Breast epithelium (tissue), 4 donors: ENCODE measurements at regions not wholly inside any gene's neighbourhood (a gene's known extent, or its start where the extent isn't known, plus 50 kb on each side); places are given as distances from the start of the nearest gene placed in this dataset.

Experiments used
- DNase-seq, 2 donors: peaks; one replicate each; pipeline ENCODE4 v3.0.0-alpha.2; 2019; ENCODE audit warnings: low spot score in 2 of 2
- H3K27ac ChIP-seq, 2 donors: fragments of 200-600 bp; sonication (generic) in 1 of 2; one replicate each; pipeline ENCODE4 v1.5.1; 2016 to 2019; ENCODE audit warnings: mild to moderate bottlenecking in 1 of 2
- H3K27me3 ChIP-seq, 2 donors: fragments of 200-600 bp; sonication (generic) in 1 of 2; one replicate each; pipeline versions ENCODE4 v1.5.1 to v1.6.0; 2017 to 2019; ENCODE audit warnings: control low read depth in 1 of 2, mild to moderate bottlenecking in 1 of 2
- H3K36me3 ChIP-seq: fragments of 200-600 bp; one replicate; pipeline ENCODE4 v1.5.1; 2019
- H3K4me1 ChIP-seq, 2 donors: fragments of 200-600 bp; sonication (generic); one replicate each; pipeline ENCODE4 v1.5.1; 2016 to 2019; ENCODE audit warnings: control low read depth in 1 of 2
- H3K4me3 ChIP-seq, 3 donors: fragments of 200-600 bp; sonication (generic); 1 replicate in 2 of 3; 2 replicates in 1 of 3; pipeline ENCODE4 v1.5.1; 2016 to 2019; ENCODE audit warnings: mild to moderate bottlenecking in 3 of 3, moderate library complexity in 2 of 3
- H3K9me3 ChIP-seq, 2 donors: fragments of 200-600 bp; sonication (generic) in 1 of 2; one replicate each; pipeline ENCODE4 v1.5.1; 2016 to 2019; ENCODE audit warnings: control low read depth in 1 of 2
- POLR2A ChIP-seq: fragments of 450-650 bp; IDR thresholded peaks from one replicate; pipeline ENCODE4 v1.6.1; 2016; ENCODE audit warnings: antibody characterized with exemption, mild to moderate bottlenecking, moderate library complexity
- POLR2AphosphoS5 ChIP-seq, 3 donors: sonication (generic); formaldehyde crosslinking; IDR thresholded peaks; one replicate each; pipeline ENCODE4 v1.6.1; 2017; ENCODE audit warnings: antibody characterized with exemption in 3 of 3
- intact Hi-C: fragments of 100-400 bp; cut with DNase I; formaldehyde crosslinking; loops from one replicate; pipeline ENCODE4 v1.15.1; 2023; ENCODE audit warnings: low total_unique reads
- TF ChIP-seq, protein P1 (sequence below), 3 donors: fragments of 450-650 bp; IDR thresholded peaks; one replicate each; pipeline ENCODE4 v1.5.1; 2016 to 2017; ENCODE audit warnings: antibody characterized with exemption in 3 of 3, mild to moderate bottlenecking in 3 of 3, moderate library complexity in 3 of 3

DNA sequence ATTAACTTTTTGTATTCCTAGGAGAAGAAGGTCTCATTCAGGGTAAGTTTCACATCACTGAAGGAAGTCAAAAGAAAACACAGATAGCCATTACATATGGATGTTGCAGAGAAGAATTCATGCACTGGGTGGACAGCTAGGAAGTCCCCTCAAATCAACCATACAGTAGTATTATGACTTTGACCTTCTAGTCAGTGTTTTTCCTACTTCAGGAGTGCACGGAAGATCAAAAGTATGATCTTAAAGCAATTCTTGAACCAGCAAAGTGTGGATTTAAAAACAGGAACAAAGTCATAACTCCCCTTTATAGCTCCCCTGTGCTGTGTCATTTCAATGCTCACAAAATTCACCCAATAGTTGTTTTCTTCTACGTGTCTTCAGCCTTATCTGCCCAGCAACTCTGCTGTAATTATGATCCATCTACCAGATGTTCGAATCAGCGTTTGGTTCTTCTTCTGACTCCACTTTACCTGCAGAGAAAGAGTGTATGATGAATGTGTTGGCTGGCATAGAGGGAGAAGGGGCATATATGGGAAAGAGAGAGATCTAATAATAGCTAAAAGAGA, 118.1 kb upstream of the MEIS2 start:
- H3K27ac ChIP-seq, result no peak overlapping the region

GRCh38 chr15:37219211-37219701, 118.9 kb upstream of the MEIS2 start:
- DNase-seq, result no peak
- TF ChIP-seq POLR2A, result no peak
- TF ChIP-seq, protein P1, sequence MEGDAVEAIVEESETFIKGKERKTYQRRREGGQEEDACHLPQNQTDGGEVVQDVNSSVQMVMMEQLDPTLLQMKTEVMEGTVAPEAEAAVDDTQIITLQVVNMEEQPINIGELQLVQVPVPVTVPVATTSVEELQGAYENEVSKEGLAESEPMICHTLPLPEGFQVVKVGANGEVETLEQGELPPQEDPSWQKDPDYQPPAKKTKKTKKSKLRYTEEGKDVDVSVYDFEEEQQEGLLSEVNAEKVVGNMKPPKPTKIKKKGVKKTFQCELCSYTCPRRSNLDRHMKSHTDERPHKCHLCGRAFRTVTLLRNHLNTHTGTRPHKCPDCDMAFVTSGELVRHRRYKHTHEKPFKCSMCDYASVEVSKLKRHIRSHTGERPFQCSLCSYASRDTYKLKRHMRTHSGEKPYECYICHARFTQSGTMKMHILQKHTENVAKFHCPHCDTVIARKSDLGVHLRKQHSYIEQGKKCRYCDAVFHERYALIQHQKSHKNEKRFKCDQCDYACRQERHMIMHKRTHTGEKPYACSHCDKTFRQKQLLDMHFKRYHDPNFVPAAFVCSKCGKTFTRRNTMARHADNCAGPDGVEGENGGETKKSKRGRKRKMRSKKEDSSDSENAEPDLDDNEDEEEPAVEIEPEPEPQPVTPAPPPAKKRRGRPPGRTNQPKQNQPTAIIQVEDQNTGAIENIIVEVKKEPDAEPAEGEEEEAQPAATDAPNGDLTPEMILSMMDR (IDR thresholded peaks at IDR 0.05), result peak in 1 of 3 donors; percentile 18
- Histone ChIP-seq H3K4me1 (no peaks in the 10 kb centered on the region), H3K4me3 (no peak overlapping the region), H3K9me3 (peaks cover 0 to 7% of the 10 kb centered on the region in 2 donors), H3K27ac (no peak overlapping the region), H3K27me3 (no peaks in the 10 kb centered on the region), H3K36me3 (no peaks in the 10 kb centered on the region)
- intact Hi-C loops, result no loop called here

More for the DNA sequence above, 118.1 kb upstream of the MEIS2 start:
- intact Hi-C loops, result no loop called here
- no peak overlapping the region for H3K4me3 ChIP-seq
- peaks cover 0 to 7% of the 10 kb centered on the region in 2 donors for H3K9me3 ChIP-seq
- no peaks in the 10 kb centered on the region for H3K36me3 ChIP-seq
- no peak for TF ChIP-seq POLR2A
- TF ChIP-seq POLR2AphosphoS5 (IDR thresholded peaks at IDR 0.05), result no peak
- TF ChIP-seq, protein P1 (IDR thresholded peaks at IDR 0.05), result no peak
- no peaks in the 10 kb centered on the region for H3K4me1 ChIP-seq
- DNase-seq, result no peak
- no peaks in the 10 kb centered on the region for H3K27me3 ChIP-seq

GRCh38 chr15:37220949-37221670, 120.8 kb upstream of the MEIS2 start:
- intact Hi-C loops, result no loop called here
- TF ChIP-seq POLR2A, result no peak
- TF ChIP-seq, protein P1 (IDR thresholded peaks at IDR 0.05), result no peak
- no peak for TF ChIP-seq POLR2AphosphoS5 (IDR thresholded peaks at IDR 0.05)
- Histone ChIP-seq H3K27ac (no peak overlapping the region), H3K36me3 (no peaks in the 10 kb centered on the region), H3K4me3 (no peak overlapping the region), H3K9me3 (no peaks in the 10 kb centered on the region), H3K27me3 (no peaks in the 10 kb centered on the region), H3K4me1 (no peaks in the 10 kb centered on the region)
- DNase-seq, result no peak

GRCh38 chr15:37221671-37222145, 121.4 kb upstream of the MEIS2 start:
- Histone ChIP-seq H3K4me3 (no peak overlapping the region), H3K9me3 (no peaks in the 10 kb centered on the region), H3K36me3 (no peaks in the 10 kb centered on the region), H3K27me3 (no peaks in the 10 kb centered on the region), H3K27ac (no peak overlapping the region), H3K4me1 (no peaks in the 10 kb centered on the region)
- TF ChIP-seq POLR2AphosphoS5 (IDR thresholded peaks at IDR 0.05) (no peak), POLR2A (no peak)
- TF ChIP-seq, protein P1 (IDR thresholded peaks at IDR 0.05), result no peak
- DNase-seq, result no peak
- intact Hi-C loops, result no loop called here

DNA sequence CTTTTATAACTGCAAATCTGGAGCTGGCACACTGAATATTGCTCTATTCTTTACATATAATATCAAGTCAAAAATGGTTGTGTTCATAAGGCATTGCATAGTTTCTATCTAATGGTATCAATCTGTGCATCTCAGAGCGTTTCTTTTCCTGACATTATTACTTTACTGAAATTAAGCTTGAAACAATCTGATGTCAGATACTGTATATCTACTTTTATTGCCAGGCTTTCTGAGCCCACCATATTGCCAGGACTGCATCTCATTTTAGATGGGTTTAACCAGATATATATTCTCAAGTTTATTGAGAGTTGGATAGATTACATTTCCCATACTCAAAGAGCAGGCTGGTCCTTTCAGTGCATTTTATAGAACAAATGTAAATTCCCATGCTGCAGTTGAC, 122.7 kb upstream of the MEIS2 start:
- Histone ChIP-seq H3K27ac (no peak overlapping the region), H3K9me3 (no peaks in the 10 kb centered on the region), H3K4me3 (no peak overlapping the region), H3K36me3 (no peaks in the 10 kb centered on the region), H3K27me3 (no peaks in the 10 kb centered on the region), H3K4me1 (no peaks in the 10 kb centered on the region)
- TF ChIP-seq POLR2A, result no peak
- TF ChIP-seq, protein P1 (IDR thresholded peaks at IDR 0.05), result no peak
- no peak for TF ChIP-seq POLR2AphosphoS5 (IDR thresholded peaks at IDR 0.05)
- no peak for DNase-seq
- intact Hi-C loops, result no loop called here
